ENCODE measurements at regions not wholly inside any gene's neighbourhood (a gene's known extent, or its start where the extent isn't known, plus 50 kb on each side); places are given as distances from the start of the nearest gene placed in this dataset.
"Not testable (repeated sequence)": the region's sequence is repeated elsewhere in the genome, so short reads cannot be mapped to it uniquely, and the experiment has no call there.

- DNase-seq (ENCODE audit: insufficient read length, low spot score) (no peak), FAIRE-seq (no peak)
Measured at GRCh38 chr12:75744607-75745256, 233.3 kb upstream of the KRR1 start.

GRCh38 chr12:75742961-75743360, 231.6 kb upstream of the KRR1 start:
- no peak for FAIRE-seq
- no peak for DNase-seq (ENCODE audit: insufficient read length, low spot score)

GRCh38 chr12:75742048-75742447, 230.6 kb upstream of the KRR1 start:
- FAIRE-seq (no peak), DNase-seq (ENCODE audit: insufficient read length, low spot score) (no peak)

- FAIRE-seq (no peak), DNase-seq (ENCODE audit: insufficient read length, low spot score) (no peak)
Measured at GRCh38 chr12:75739912-75740311, 228.5 kb upstream of the KRR1 start.

- not testable (repeated sequence) for FAIRE-seq; DNase-seq (ENCODE audit: insufficient read length, low spot score)
Measured at GRCh38 chr12:75739098-75739497, 227.7 kb upstream of the KRR1 start.

- DNase-seq (ENCODE audit: insufficient read length, low spot score) (peak; percentile 2), FAIRE-seq (no peak)
Measured at GRCh38 chr12:75738486-75738885, 227.1 kb upstream of the KRR1 start.

GRCh38 chr12:75735853-75736252, 224.4 kb upstream of the KRR1 start:
- DNase-seq (ENCODE audit: insufficient read length, low spot score) = no peak
- no peak for FAIRE-seq

GRCh38 chr12:75728826-75729225, 217.4 kb upstream of the KRR1 start:
- no peak for DNase-seq (ENCODE audit: insufficient read length, low spot score)
- FAIRE-seq = no peak

- no peak for DNase-seq (ENCODE audit: insufficient read length, low spot score)
- no peak for FAIRE-seq
Measured at GRCh38 chr12:75727577-75727976, 216.2 kb upstream of the KRR1 start.

- no peak for DNase-seq (ENCODE audit: insufficient read length, low spot score)
- no peak for FAIRE-seq
Measured at GRCh38 chr12:75725521-75726111, 214.2 kb upstream of the KRR1 start.

GRCh38 chr12:75724928-75725312, 213.5 kb upstream of the KRR1 start:
- FAIRE-seq (no peak), DNase-seq (ENCODE audit: insufficient read length, low spot score) (no peak)

GRCh38 chr12:75724307-75724927, 213.0 kb upstream of the KRR1 start:
- no peak for DNase-seq (ENCODE audit: insufficient read length, low spot score)
- FAIRE-seq = no peak

GRCh38 chr12:75722714-75723200, 211.3 kb upstream of the KRR1 start:
- peak; percentile 3 for DNase-seq (ENCODE audit: insufficient read length, low spot score)
- FAIRE-seq = no peak

- DNase-seq (ENCODE audit: insufficient read length, low spot score) (no peak), FAIRE-seq (no peak)
Measured at GRCh38 chr12:75721796-75722195, 210.4 kb upstream of the KRR1 start.

- FAIRE-seq = no peak
- no peak for DNase-seq (ENCODE audit: insufficient read length, low spot score)
Measured at GRCh38 chr12:75720812-75721641, 209.6 kb upstream of the KRR1 start.

GRCh38 chr12:75717902-75718301, 206.5 kb upstream of the KRR1 start:
- DNase-seq (ENCODE audit: insufficient read length, low spot score) = no peak
- no peak for FAIRE-seq

GRCh38 chr12:75716291-75717025, 205.0 kb upstream of the KRR1 start:
- DNase-seq (ENCODE audit: insufficient read length, low spot score) (no peak), FAIRE-seq (no peak)

- DNase-seq (ENCODE audit: insufficient read length, low spot score) = no peak
- no peak for FAIRE-seq
Measured at GRCh38 chr12:75715682-75716081, 204.3 kb upstream of the KRR1 start.

GRCh38 chr12:75715323-75715644, 203.9 kb upstream of the KRR1 start:
- DNase-seq (ENCODE audit: insufficient read length, low spot score) = no peak
- FAIRE-seq = no peak

- FAIRE-seq = no peak
- DNase-seq (ENCODE audit: insufficient read length, low spot score) = no peak
Measured at GRCh38 chr12:75714462-75715322, 203.3 kb upstream of the KRR1 start.
